Effector memory CD4-positive, alpha-beta T cell (primary cell): ENCODE measurements at regions not wholly inside any gene's neighbourhood (a gene's known extent, or its start where the extent isn't known, plus 50 kb on each side); places are given as distances from the start of the nearest gene placed in this dataset.

Experiments
- DNase-seq, 3 donors: peaks; one replicate each; pipeline ENCODE4 v3.0.0-alpha.2; 2020
- H3K27ac ChIP-seq: 2 replicates; pipeline ENCODE4 v1.7.0; 2013; ENCODE audit warnings: mild to moderate bottlenecking, low read length, moderate library complexity; ENCODE audit not compliant: insufficient read depth, poor library complexity, severe bottlenecking
- H3K27me3 ChIP-seq: replicated peaks from 2 replicates; pipeline ENCODE4 v1.7.0; 2013; ENCODE audit warnings: mild to moderate bottlenecking, low read length; ENCODE audit not compliant: insufficient read depth, control insufficient read depth, poor library complexity, severe bottlenecking
- H3K36me3 ChIP-seq: 2 replicates; pipeline ENCODE4 v1.7.0; 2013; ENCODE audit warnings: mild to moderate bottlenecking, low read length, moderate library complexity; ENCODE audit not compliant: control insufficient read depth, insufficient read depth
- H3K4me1 ChIP-seq: 2 replicates; pipeline ENCODE4 v1.7.0; 2013; ENCODE audit warnings: low read length, mild to moderate bottlenecking; ENCODE audit not compliant: control insufficient read depth, insufficient read depth, poor library complexity, severe bottlenecking
- H3K4me3 ChIP-seq: 2 replicates; pipeline ENCODE4 v1.7.0; 2013; ENCODE audit warnings: low read length, low read depth, mild to moderate bottlenecking; ENCODE audit not compliant: insufficient read depth, poor library complexity, severe bottlenecking
- H3K9me3 ChIP-seq: 2 replicates; pipeline ENCODE4 v1.7.0; 2013; ENCODE audit warnings: mild to moderate bottlenecking, low read length, moderate library complexity; ENCODE audit not compliant: control insufficient read depth

- Histone ChIP-seq H3K4me1 (no peaks in the 10 kb centered on the region), H3K9me3 (no peaks in the 10 kb centered on the region), H3K27me3 (no peaks in the 10 kb centered on the region), H3K4me3 (no peak overlapping the region), H3K27ac (no peak overlapping the region), H3K36me3 (no peaks in the 10 kb centered on the region)
- DNase-seq: no peak
Measured at GRCh38 chr6:92810913-92811312, 608.4 kb downstream of the EPHA7 start.

DNA sequence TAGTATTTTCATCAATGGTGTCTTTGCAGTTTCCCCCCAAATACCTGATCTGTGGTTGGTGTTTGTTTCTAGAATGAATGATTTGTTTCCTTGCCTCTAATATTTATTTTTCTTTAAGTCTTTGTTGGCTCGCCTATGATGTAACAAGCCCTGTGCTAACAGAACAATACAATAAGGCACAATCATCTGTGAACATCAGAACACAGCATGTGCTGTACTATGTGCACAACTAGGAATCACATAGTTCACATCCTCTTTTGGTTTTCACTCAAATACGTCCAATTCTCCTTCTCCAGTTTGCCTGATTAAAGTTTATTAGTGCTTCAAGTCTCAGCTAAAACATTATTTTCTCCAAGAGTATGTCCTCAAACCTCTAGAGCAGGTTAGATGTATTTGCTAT lies 613.1 kb downstream of the EPHA7 start:
- no peak for DNase-seq
- Histone ChIP-seq H3K9me3 (no peaks in the 10 kb centered on the region), H3K27me3 (no peaks in the 10 kb centered on the region)

GRCh38 chr6:92791403-92791802 lies 628.0 kb downstream of the EPHA7 start:
- Histone ChIP-seq H3K9me3 (no peaks in the 10 kb centered on the region), H3K4me3 (no peak overlapping the region), H3K27me3 (no peaks in the 10 kb centered on the region), H3K4me1 (no peaks in the 10 kb centered on the region), H3K27ac (no peak overlapping the region), H3K36me3 (no peaks in the 10 kb centered on the region)
- no peak for DNase-seq

More for the DNA sequence above, 613.1 kb downstream of the EPHA7 start:
- H3K4me3 ChIP-seq: no peak overlapping the region
- no peaks in the 10 kb centered on the region for H3K4me1 ChIP-seq
- H3K27ac ChIP-seq: no peak overlapping the region
- H3K36me3 ChIP-seq: no peaks in the 10 kb centered on the region

GRCh38 chr6:92790381-92790780 lies 629.0 kb downstream of the EPHA7 start:
- H3K4me3 ChIP-seq: no peak overlapping the region
- no peaks in the 10 kb centered on the region for H3K9me3 ChIP-seq
- H3K27me3 ChIP-seq: no peaks in the 10 kb centered on the region
- no peaks in the 10 kb centered on the region for H3K4me1 ChIP-seq
- H3K27ac ChIP-seq: no peak overlapping the region
- no peak for DNase-seq
- no peaks in the 10 kb centered on the region for H3K36me3 ChIP-seq

DNA sequence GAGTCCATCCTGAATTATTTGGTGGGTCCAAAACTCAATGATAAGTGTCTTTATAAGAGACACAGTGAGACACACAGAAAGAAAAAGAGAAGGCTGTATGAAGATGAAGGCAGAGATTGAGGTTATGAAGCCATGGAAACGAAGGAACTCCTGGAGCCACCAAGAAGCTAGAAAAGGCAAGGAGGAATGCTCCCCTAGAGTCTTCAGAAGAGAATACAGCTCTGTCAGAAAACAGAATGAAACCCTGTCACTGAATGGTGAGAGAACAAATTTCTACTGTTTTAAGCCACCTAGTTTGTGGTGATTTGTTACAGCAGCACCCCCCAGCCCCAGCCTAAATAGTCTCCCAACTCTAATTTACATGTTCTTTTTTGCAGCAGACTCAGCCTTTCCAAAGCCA lies 635.1 kb downstream of the EPHA7 start:
- DNase-seq: no peak
- no peaks in the 10 kb centered on the region for H3K9me3 ChIP-seq
- H3K36me3 ChIP-seq: no peaks in the 10 kb centered on the region
- no peaks in the 10 kb centered on the region for H3K4me1 ChIP-seq
- no peak overlapping the region for H3K27ac ChIP-seq
- H3K27me3 ChIP-seq: no peaks in the 10 kb centered on the region
- no peak overlapping the region for H3K4me3 ChIP-seq

DNA sequence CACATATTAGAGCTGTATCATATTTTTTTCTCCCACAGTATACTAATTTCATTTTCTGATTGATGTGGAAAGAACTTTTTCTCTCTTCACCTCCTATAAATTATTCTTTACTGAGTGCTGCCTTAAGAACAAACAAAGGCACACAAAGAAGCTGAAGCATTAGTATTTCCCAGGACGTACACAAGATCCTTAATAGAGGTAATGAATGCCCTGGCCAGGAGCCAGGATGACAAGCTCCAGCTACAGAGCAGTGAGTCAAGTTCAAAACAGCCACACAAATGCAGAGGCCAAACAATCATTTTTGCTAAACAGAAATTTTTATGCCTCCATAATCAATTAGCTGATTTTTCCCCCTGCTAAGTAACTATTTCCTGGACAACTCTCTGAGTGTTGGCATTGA lies 639.6 kb downstream of the EPHA7 start:
- Histone ChIP-seq H3K27ac (no peak overlapping the region), H3K9me3 (no peaks in the 10 kb centered on the region), H3K4me1 (no peaks in the 10 kb centered on the region), H3K27me3 (no peaks in the 10 kb centered on the region), H3K4me3 (no peak overlapping the region), H3K36me3 (no peaks in the 10 kb centered on the region)
- no peak for DNase-seq

DNA sequence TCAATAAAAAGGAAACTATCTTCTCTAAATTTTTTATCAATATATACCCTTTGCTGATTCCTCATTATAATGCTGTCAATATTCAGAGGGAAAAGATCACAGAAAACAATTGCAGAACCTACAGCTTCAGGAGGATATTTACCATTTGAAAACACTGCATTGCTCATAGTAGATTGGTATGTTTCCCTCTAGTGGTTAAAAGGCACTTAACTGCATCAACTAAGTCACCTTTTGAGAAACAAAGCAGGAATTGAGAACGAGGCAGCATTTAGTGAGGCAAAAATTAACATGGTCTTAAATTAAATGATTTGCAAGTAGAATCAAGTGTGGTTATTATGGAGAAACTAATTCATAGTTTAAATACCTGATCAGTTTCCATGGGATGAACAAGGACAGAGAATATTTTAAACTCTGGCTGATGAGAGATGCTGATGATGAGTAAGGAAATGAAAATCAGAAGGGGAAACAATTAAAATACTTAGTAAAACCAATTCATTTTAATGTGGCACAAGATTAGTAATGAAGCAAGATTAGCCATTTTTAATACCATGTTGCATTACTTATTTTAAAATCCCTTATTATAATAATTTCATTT lies 642.1 kb downstream of the EPHA7 start:
- no peak for DNase-seq
- H3K27ac ChIP-seq: no peak overlapping the region
- no peaks in the 10 kb centered on the region for H3K9me3 ChIP-seq

DNA sequence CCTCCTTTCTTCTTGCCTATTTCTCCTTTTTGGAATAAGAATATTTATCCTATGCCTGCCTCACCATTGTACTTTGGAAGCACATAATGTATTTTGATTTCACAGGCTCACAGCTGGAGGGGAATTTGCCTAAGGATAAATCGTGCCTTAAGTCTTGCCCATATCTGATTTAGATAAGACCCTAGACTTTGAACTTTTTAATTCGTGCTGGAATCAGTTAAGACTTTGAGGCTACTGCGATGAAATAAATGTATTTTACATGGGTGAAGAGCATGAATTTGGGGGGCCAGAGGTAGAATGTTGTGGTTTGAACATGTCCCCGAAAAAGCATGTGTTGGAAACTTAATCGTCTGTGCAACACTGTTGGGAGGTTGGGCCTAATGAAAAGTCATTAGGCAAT lies 648.8 kb downstream of the EPHA7 start:
- Histone ChIP-seq H3K27me3 (no peaks in the 10 kb centered on the region), H3K4me3 (no peak overlapping the region), H3K9me3 (no peaks in the 10 kb centered on the region), H3K4me1 (no peaks in the 10 kb centered on the region), H3K27ac (no peak overlapping the region), H3K36me3 (no peaks in the 10 kb centered on the region)
- no peak for DNase-seq

More for the DNA sequence above, 642.1 kb downstream of the EPHA7 start:
- Histone ChIP-seq H3K27me3 (no peaks in the 10 kb centered on the region), H3K36me3 (no peaks in the 10 kb centered on the region), H3K4me1 (no peaks in the 10 kb centered on the region), H3K4me3 (no peak overlapping the region)

DNA sequence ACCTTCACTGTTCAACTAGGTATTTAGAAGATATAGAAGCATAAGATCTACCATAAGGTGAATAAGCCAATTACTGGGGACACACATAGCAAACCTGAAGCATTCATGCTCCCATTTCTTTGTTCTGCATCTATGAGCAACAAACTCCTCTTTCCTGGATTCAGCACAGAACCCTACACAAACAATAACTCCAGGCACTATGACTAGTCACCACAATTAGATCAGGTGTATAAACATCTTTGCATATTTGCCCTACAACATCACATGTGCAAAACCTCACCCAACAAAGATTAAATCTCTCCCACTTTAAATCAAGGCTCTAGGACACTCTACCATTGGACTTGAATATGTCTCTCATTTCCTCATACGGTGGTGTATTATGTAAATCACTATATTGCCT lies 652.3 kb downstream of the EPHA7 start:
- Histone ChIP-seq H3K36me3 (no peaks in the 10 kb centered on the region), H3K9me3 (no peaks in the 10 kb centered on the region), H3K4me1 (no peaks in the 10 kb centered on the region), H3K27me3 (no peaks in the 10 kb centered on the region), H3K27ac (no peak overlapping the region), H3K4me3 (no peak overlapping the region)
- DNase-seq: no peak

DNA sequence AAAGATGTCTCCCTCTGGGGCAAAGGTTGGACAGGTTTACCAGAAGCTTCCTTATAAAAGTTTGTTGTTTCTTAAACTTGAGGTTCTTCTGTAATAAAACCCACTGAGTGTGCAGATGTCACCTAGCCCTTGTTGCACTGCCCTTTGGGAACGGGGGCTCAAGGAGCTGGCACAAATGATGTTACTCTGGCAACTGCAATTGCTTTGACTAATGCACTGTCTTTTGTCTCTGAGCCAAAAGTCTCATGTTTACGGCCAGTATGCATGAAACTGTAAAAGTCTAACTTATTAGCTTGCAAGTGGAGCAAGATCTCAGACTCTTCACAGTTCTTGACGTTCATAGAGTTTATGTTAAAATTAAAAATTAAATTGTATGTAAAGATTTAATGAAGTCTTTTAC lies 655.7 kb downstream of the EPHA7 start:
- no peaks in the 10 kb centered on the region for H3K27me3 ChIP-seq
- H3K27ac ChIP-seq: no peak overlapping the region
- H3K36me3 ChIP-seq: no peaks in the 10 kb centered on the region
- H3K4me1 ChIP-seq: no peaks in the 10 kb centered on the region
- H3K4me3 ChIP-seq: no peak overlapping the region
- no peaks in the 10 kb centered on the region for H3K9me3 ChIP-seq
- DNase-seq: no peak

- Histone ChIP-seq H3K9me3 (no peaks in the 10 kb centered on the region), H3K27ac (no peak overlapping the region), H3K4me3 (no peak overlapping the region), H3K27me3 (no peaks in the 10 kb centered on the region), H3K4me1 (no peaks in the 10 kb centered on the region), H3K36me3 (no peaks in the 10 kb centered on the region)
- DNase-seq: no peak
Measured at GRCh38 chr6:92763274-92763584, 656.1 kb downstream of the EPHA7 start.
